IMR-90 (cell line): ENCODE measurements at regions not wholly inside any gene's neighbourhood (a gene's known extent, or its start where the extent isn't known, plus 50 kb on each side); places are given as distances from the start of the nearest gene placed in this dataset.

Experiments
- ATAC-seq: fragments of 200-7000 bp; cut with Tn5 transposase; 2 replicates; pipeline ENCODE4 v1.9.1; 2020; ENCODE audit warnings: low read depth, mild to moderate bottlenecking, moderate library complexity
- BruUV-seq: library from RNA; stranded (reverse); fragments of 400-500 nt; replicated peaks from 2 replicates; lab custom pipeline; 2021; lab: Mats Ljungman, UMichigan
- CTCF ChIA-PET: fragments of 300-600 bp; formaldehyde crosslinking; extraction: SDS; loops from one replicate; lab custom pipeline; 2021; ENCODE audit warnings: antibody characterized with exemption; lab: Yijun Ruan, JAX
- POLR2A ChIA-PET: fragments of 300-600 bp; sonication (Branson Sonifier 250); formaldehyde crosslinking; loops from one replicate; lab custom pipeline; 2022; ENCODE audit warnings: antibody characterized with exemption; ENCODE audit not compliant: unreplicated experiment; lab: Charles Lee
- DNase-seq: peaks from one replicate; pipeline ENCODE4 v3.0.0; 2013
- H2AFZ ChIP-seq: replicated peaks from 2 replicates; pipeline ENCODE3; 2013; ENCODE audit warnings: low read length, mild to moderate bottlenecking; ENCODE audit not compliant: poor library complexity
- H2AK5ac ChIP-seq: 2 replicates; pipeline ENCODE4 v1.6.1; 2013; ENCODE audit warnings: low read depth, low read length, inconsistent platforms
- H2AK9ac ChIP-seq: replicated peaks from 2 replicates; pipeline ENCODE3; 2013; ENCODE audit warnings: mild to moderate bottlenecking, low read depth, low read length, moderate library complexity; ENCODE audit not compliant: poor library complexity
- H2BK120ac ChIP-seq: 2 replicates; pipeline ENCODE4 v1.6.1; 2013; ENCODE audit warnings: low read depth, low read length, inconsistent platforms
- H2BK15ac ChIP-seq: 3 replicates; pipeline ENCODE4 v1.6.1; 2013; ENCODE audit warnings: low read depth, low read length, inconsistent platforms
- H2BK20ac ChIP-seq: 2 replicates; pipeline ENCODE4 v1.6.1; 2013; ENCODE audit warnings: low read depth, mild to moderate bottlenecking, inconsistent platforms, low read length, moderate library complexity
- H2BK5ac ChIP-seq: 2 replicates; pipeline ENCODE4 v1.6.1; 2013; ENCODE audit warnings: mild to moderate bottlenecking, low read depth, low read length, inconsistent platforms; ENCODE audit not compliant: poor library complexity, severe bottlenecking
- H3K14ac ChIP-seq: replicated peaks from 2 replicates; pipeline ENCODE4 v1.6.1; 2013; ENCODE audit warnings: low read depth, low read length, inconsistent platforms
- H3K18ac ChIP-seq: 2 replicates; pipeline ENCODE4 v1.6.1; 2013; ENCODE audit warnings: low read depth, low read length, control low read depth
- H3K23ac ChIP-seq: 2 replicates; pipeline ENCODE4 v1.6.1; 2013; ENCODE audit warnings: low read depth, low read length, inconsistent platforms
- H3K27ac ChIP-seq: 2 replicates; pipeline ENCODE4 v1.5.1; 2013; ENCODE audit warnings: mild to moderate bottlenecking, control low read depth, low read length; ENCODE audit not compliant: insufficient read depth
- H3K27me3 ChIP-seq: 2 replicates; pipeline ENCODE4 v1.6.1; 2013; ENCODE audit warnings: low read length; ENCODE audit not compliant: control insufficient read depth, insufficient read depth
- H3K36me3 ChIP-seq: 2 replicates; pipeline ENCODE4 v1.6.1; 2013; ENCODE audit warnings: low read length, mixed read lengths; ENCODE audit not compliant: control insufficient read depth, insufficient read depth
- H3K4ac ChIP-seq: 2 replicates; pipeline ENCODE4 v1.6.1; 2013; ENCODE audit warnings: low read depth, low read length, inconsistent platforms
- H3K4me1 ChIP-seq: 2 replicates; pipeline ENCODE4 v1.6.1; 2013; ENCODE audit warnings: low read length, mixed read lengths; ENCODE audit not compliant: control insufficient read depth, insufficient read depth
- H3K4me2 ChIP-seq: 2 replicates; pipeline ENCODE4 v1.6.1; 2013; ENCODE audit warnings: low read depth, mild to moderate bottlenecking, control low read depth, low read length, moderate library complexity
- H3K4me3 ChIP-seq: 2 replicates; pipeline ENCODE4 v1.5.1; 2013; ENCODE audit warnings: low read depth, mild to moderate bottlenecking, control low read depth, low read length, moderate library complexity; ENCODE audit not compliant: insufficient read depth
- H3K56ac ChIP-seq: 2 replicates; pipeline ENCODE4 v1.6.1; 2013; ENCODE audit warnings: low read length, inconsistent platforms; ENCODE audit not compliant: insufficient read depth; ENCODE audit errors: extremely low read depth
- H3K79me1 ChIP-seq, 2 experiments: 2 replicates each; pipeline ENCODE4 v1.6.1; 2013; ENCODE audit warnings: low read length in 2 of 2, inconsistent platforms in 1 of 2, low read depth in 1 of 2
- H3K9ac ChIP-seq: 2 replicates; pipeline ENCODE4 v1.6.1; 2013; ENCODE audit warnings: low read depth, low read length, control low read depth
- H3K9me1 ChIP-seq: 2 replicates; pipeline ENCODE4 v1.6.1; 2013; ENCODE audit warnings: low read length, inconsistent platforms; ENCODE audit not compliant: insufficient read depth
- H3K9me3 ChIP-seq: 2 replicates; pipeline ENCODE4 v1.6.1; 2013; ENCODE audit warnings: low read length; ENCODE audit not compliant: control insufficient read depth, insufficient read depth
- H4K20me1 ChIP-seq: 2 replicates; pipeline ENCODE4 v1.6.1; 2013; ENCODE audit warnings: low read length, inconsistent platforms; ENCODE audit not compliant: insufficient read depth
- H4K5ac ChIP-seq: 2 replicates; pipeline ENCODE4 v1.6.1; 2013; ENCODE audit warnings: mild to moderate bottlenecking, low read depth, low read length, control low read depth
- H4K8ac ChIP-seq, 2 experiments: 2 replicates each; pipeline ENCODE4 v1.6.1; 2013; ENCODE audit warnings: low read depth in 2 of 2, low read length in 2 of 2, control low read depth in 1 of 2, inconsistent platforms in 1 of 2
- H4K91ac ChIP-seq: 2 replicates; pipeline ENCODE4 v1.6.1; 2013; ENCODE audit warnings: low read depth, low read length, inconsistent platforms; ENCODE audit not compliant: insufficient read depth
- BHLHE40 ChIP-seq: fragments of 150-350 bp; IDR thresholded peaks from 2 replicates; pipeline ENCODE4 v1.6.1; 2016; ENCODE audit warnings: mild to moderate bottlenecking, low read depth, low read length
- CEBPB ChIP-seq: IDR thresholded peaks from 2 replicates; pipeline ENCODE4 v1.6.1; 2012; ENCODE audit warnings: low read depth, low read length, improper control_type of control experiment
- CHD1 ChIP-seq: IDR thresholded peaks from 2 replicates; pipeline ENCODE4 v1.6.1; 2012; ENCODE audit warnings: low read depth, low read length, improper control_type of control experiment
- FOS ChIP-seq: fragments of 150-350 bp; IDR thresholded peaks from 2 replicates; pipeline ENCODE4 v1.6.1; 2016; ENCODE audit warnings: low read depth, low read length
- MAFK ChIP-seq: IDR thresholded peaks from 2 replicates; pipeline ENCODE4 v1.6.1; 2012; ENCODE audit warnings: low read depth, low read length, improper control_type of control experiment
- MAZ ChIP-seq: IDR thresholded peaks from 2 replicates; pipeline ENCODE4 v1.6.1; 2012; ENCODE audit warnings: low read depth, mild to moderate bottlenecking, low read length, improper control_type of control experiment, moderate library complexity, borderline replicate concordance
- MXI1 ChIP-seq: IDR thresholded peaks from 2 replicates; pipeline ENCODE4 v1.6.1; 2012; ENCODE audit warnings: low read depth, mild to moderate bottlenecking, low read length, moderate library complexity, borderline replicate concordance
- NFE2L2 ChIP-seq: fragments of 150-350 bp; IDR thresholded peaks from 2 replicates; pipeline ENCODE4 v1.6.1; 2016; ENCODE audit warnings: low read depth, mild to moderate bottlenecking, low read length
- POLR2A ChIP-seq: IDR thresholded peaks from 2 replicates; pipeline ENCODE4 v1.6.1; 2012; ENCODE audit warnings: mild to moderate bottlenecking, low read depth, low read length
- RAD21 ChIP-seq: IDR thresholded peaks from 2 replicates; pipeline ENCODE4 v1.6.1; 2012; ENCODE audit warnings: low read length, improper control_type of control experiment
- RCOR1 ChIP-seq: IDR thresholded peaks from 2 replicates; pipeline ENCODE4 v1.6.1; 2012; ENCODE audit warnings: mild to moderate bottlenecking, low read length, improper control_type of control experiment; ENCODE audit not compliant: insufficient replicate concordance
- RFX5 ChIP-seq: IDR thresholded peaks from 2 replicates; pipeline ENCODE4 v1.8.0; 2012; ENCODE audit warnings: low read depth, mild to moderate bottlenecking, low read length, moderate library complexity
- SMC3 ChIP-seq: fragments of 150-350 bp; IDR thresholded peaks from 2 replicates; pipeline ENCODE4 v1.6.1; 2016; ENCODE audit warnings: low read depth, mild to moderate bottlenecking, antibody characterized with exemption, low read length, moderate library complexity
- WGBS, 2 experiments: methylation state at CpG; one replicate each; pipeline versions ENCODE4 v1.1.5 to v1.1.7; 2013; ENCODE audit warnings: missing lambda C conversion rate in 2 of 2; ENCODE audit not compliant: insufficient read length in 1 of 2; ENCODE audit errors: extremely low coverage in 2 of 2; 5-methylcytosine and 5-hydroxymethylcytosine counted together
- dilution Hi-C: fragments of 300-500 bp; cut with HindIII; formaldehyde crosslinking; loops from one replicate; pipeline ENCODE4 v1.14.3; 2018; ENCODE audit warnings: low sequenced_read_pairs; ENCODE audit not compliant: unreplicated experiment
- in situ Hi-C: fragments of 300-500 bp; cut with MboI; formaldehyde crosslinking; loops from 3 replicates; pipeline ENCODE4 v1.14.3; 2019; ENCODE audit warnings: low sequenced_read_pairs, inconsistent platforms, mixed read lengths
- intact Hi-C: fragments of 100-400 bp; cut with micrococcal nuclease; formaldehyde crosslinking; loops from 2 replicates; pipeline ENCODE4 v1.10.0; 2022
- TF ChIP-seq, protein P1 (sequence below): fragments of 150-350 bp; IDR thresholded peaks from 2 replicates; pipeline ENCODE4 v1.6.1; 2016; ENCODE audit warnings: low read depth, mild to moderate bottlenecking, low read length, moderate library complexity, borderline replicate concordance
- TF ChIP-seq, protein P2 (sequence below): conservative IDR thresholded peaks from 2 replicates; pipeline ENCODE4 v1.5.1; 2012; ENCODE audit warnings: mild to moderate bottlenecking, low read depth, low read length, improper control_type of control experiment
- TF ChIP-seq, protein P3 (sequence below): fragments of 150-350 bp; IDR thresholded peaks from 2 replicates; pipeline ENCODE4 v1.6.1; 2017; ENCODE audit warnings: mild to moderate bottlenecking, antibody characterized with exemption, low read length, low read depth

DNA sequence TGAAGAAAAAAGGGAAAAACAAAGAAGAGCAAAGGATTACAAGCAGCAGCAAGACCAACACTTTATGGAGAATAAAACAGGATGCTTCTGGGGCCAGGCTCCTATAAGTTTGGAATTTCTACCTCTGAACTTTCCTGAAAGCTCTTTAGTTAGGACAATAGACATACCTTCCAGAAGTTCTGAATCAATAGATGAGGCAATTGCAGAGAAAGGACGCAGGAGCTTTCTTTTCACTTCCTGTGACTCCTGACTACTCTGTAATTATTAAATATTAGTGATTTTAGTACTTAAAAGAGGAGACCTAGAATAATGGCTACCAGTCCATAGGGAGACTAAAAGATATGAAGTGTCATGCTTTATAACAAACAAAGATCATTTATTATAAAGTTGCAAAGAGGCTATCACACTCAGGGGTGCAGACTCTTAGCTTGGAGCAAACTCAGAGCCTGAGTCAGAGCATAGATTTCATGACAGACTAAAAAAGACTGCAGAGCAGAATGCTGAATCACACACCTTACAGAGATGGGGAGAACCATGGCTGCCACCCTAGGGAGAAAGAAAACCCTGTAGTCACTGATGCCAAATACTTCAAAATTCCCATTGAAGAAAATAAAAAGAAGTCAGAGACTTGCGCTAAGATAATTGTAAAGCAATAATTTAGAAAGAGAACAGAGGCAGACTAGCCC lies 52.5 kb upstream of the FAM136A start:
- H2BK15ac ChIP-seq, result no peak overlapping the region
- no peak overlapping the region for H2BK20ac ChIP-seq
- no peak overlapping the region for H2AFZ ChIP-seq
- no peaks in the 10 kb centered on the region for H3K9me3 ChIP-seq
- no peak overlapping the region for H2BK120ac ChIP-seq
- dilution Hi-C loops (no loop called here), in situ Hi-C loops (no loop called here), intact Hi-C loops (no loop called here)
- H4K91ac ChIP-seq, result no peak overlapping the region
- H3K9ac ChIP-seq, result no peak overlapping the region
- no peak for ATAC-seq
- H3K4me3 ChIP-seq, result no peak overlapping the region
- H3K9me1 ChIP-seq, result no peaks in the 10 kb centered on the region
- no peaks in the 10 kb centered on the region for H4K20me1 ChIP-seq
- CTCF ChIA-PET, result no interaction called here
- TF ChIP-seq, protein P1, sequence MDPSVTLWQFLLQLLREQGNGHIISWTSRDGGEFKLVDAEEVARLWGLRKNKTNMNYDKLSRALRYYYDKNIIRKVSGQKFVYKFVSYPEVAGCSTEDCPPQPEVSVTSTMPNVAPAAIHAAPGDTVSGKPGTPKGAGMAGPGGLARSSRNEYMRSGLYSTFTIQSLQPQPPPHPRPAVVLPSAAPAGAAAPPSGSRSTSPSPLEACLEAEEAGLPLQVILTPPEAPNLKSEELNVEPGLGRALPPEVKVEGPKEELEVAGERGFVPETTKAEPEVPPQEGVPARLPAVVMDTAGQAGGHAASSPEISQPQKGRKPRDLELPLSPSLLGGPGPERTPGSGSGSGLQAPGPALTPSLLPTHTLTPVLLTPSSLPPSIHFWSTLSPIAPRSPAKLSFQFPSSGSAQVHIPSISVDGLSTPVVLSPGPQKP, result no peak
- no peak for TF ChIP-seq SMC3
- TF ChIP-seq RAD21, result no peak
- TF ChIP-seq, protein P2, sequence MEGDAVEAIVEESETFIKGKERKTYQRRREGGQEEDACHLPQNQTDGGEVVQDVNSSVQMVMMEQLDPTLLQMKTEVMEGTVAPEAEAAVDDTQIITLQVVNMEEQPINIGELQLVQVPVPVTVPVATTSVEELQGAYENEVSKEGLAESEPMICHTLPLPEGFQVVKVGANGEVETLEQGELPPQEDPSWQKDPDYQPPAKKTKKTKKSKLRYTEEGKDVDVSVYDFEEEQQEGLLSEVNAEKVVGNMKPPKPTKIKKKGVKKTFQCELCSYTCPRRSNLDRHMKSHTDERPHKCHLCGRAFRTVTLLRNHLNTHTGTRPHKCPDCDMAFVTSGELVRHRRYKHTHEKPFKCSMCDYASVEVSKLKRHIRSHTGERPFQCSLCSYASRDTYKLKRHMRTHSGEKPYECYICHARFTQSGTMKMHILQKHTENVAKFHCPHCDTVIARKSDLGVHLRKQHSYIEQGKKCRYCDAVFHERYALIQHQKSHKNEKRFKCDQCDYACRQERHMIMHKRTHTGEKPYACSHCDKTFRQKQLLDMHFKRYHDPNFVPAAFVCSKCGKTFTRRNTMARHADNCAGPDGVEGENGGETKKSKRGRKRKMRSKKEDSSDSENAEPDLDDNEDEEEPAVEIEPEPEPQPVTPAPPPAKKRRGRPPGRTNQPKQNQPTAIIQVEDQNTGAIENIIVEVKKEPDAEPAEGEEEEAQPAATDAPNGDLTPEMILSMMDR, result no peak
- TF ChIP-seq NFE2L2, result no peak
- no peak for TF ChIP-seq MAFK
- TF ChIP-seq FOS, result no peak
- TF ChIP-seq BHLHE40, result no peak
- no peak for TF ChIP-seq RCOR1
- no peak for TF ChIP-seq CEBPB
- TF ChIP-seq, protein P3, sequence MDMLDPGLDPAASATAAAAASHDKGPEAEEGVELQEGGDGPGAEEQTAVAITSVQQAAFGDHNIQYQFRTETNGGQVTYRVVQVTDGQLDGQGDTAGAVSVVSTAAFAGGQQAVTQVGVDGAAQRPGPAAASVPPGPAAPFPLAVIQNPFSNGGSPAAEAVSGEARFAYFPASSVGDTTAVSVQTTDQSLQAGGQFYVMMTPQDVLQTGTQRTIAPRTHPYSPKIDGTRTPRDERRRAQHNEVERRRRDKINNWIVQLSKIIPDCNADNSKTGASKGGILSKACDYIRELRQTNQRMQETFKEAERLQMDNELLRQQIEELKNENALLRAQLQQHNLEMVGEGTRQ, result no peak
- TF ChIP-seq RFX5, result no peak
- no peak for TF ChIP-seq MAZ
- no peak for TF ChIP-seq POLR2A
- no peak for TF ChIP-seq MXI1
- TF ChIP-seq CHD1, result no peak
- no peak overlapping the region for H3K4ac ChIP-seq
- no TSS peak for BruUV-seq
- peaks cover 2% of the 10 kb centered on the region; the same call in 1 of the 2 replicates for H3K4me1 ChIP-seq
- no peak overlapping the region for H3K4me2 ChIP-seq
- H3K56ac ChIP-seq, result no peak overlapping the region
- no peak overlapping the region for H2AK5ac ChIP-seq
- WGBS, 2 experiments, result no CpG with 5 or more reads among the region's 2 CpGs
- H3K36me3 ChIP-seq, result no peaks in the 10 kb centered on the region
- no peak overlapping the region for H3K14ac ChIP-seq
- no peak overlapping the region for H4K8ac ChIP-seq
- POLR2A ChIA-PET, result no interaction called here
- H2AK9ac ChIP-seq, result no peak overlapping the region
- H3K18ac ChIP-seq, result no peak overlapping the region
- H4K5ac ChIP-seq, result no peak overlapping the region
- H3K27ac ChIP-seq, result no peak overlapping the region
- no peak overlapping the region for H2BK5ac ChIP-seq
- H3K79me1 ChIP-seq, result no peaks in the 10 kb centered on the region
- H3K23ac ChIP-seq, result no peak overlapping the region
- peak; percentile 16 for DNase-seq
- peaks cover under 1% of the 10 kb centered on the region; the same call in 1 of the 2 replicates for H3K27me3 ChIP-seq
